ENCODE measurements at regions not wholly inside any gene's neighbourhood (a gene's known extent, or its start where the extent isn't known, plus 50 kb on each side); places are given as distances from the start of the nearest gene placed in this dataset.

DNA sequence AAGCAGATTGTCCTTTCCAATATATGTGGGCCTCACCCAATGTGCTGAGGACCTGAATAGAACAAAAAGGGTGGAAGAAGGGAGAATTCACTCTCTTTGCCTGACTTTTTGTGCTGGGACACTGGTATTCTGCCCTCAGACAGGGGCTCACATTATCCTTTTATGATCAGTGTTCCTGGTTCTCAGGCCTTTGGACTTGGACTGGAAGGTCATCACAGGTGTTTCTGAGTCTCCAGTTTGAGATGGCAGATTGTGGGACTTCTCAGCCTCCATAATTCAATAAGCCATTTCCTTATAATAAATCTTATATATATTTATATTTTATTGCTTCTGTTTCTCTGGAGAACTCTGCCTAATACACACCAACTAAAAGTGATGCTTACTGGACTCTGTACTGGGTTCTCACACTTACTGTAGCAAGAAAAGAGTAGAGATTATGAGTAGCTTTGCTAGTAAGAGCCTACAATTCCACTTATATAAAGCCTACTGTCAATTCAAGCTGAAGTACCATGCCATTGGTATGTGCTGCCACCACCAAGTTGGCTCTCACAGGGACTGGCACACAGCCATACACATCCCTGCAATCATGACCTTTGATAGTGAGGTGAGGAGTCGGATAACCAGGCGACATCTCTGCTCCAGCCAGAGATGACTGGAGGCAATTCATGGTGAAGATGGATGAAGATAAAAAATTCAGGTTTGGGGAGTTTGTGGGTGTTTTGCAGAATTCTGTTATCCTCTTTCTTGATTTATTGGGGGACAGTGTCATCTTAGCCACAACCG is 130.7 kb upstream of the NR3C1 start:
- TF ChIP-seq, protein P1, sequence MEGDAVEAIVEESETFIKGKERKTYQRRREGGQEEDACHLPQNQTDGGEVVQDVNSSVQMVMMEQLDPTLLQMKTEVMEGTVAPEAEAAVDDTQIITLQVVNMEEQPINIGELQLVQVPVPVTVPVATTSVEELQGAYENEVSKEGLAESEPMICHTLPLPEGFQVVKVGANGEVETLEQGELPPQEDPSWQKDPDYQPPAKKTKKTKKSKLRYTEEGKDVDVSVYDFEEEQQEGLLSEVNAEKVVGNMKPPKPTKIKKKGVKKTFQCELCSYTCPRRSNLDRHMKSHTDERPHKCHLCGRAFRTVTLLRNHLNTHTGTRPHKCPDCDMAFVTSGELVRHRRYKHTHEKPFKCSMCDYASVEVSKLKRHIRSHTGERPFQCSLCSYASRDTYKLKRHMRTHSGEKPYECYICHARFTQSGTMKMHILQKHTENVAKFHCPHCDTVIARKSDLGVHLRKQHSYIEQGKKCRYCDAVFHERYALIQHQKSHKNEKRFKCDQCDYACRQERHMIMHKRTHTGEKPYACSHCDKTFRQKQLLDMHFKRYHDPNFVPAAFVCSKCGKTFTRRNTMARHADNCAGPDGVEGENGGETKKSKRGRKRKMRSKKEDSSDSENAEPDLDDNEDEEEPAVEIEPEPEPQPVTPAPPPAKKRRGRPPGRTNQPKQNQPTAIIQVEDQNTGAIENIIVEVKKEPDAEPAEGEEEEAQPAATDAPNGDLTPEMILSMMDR (IDR thresholded peaks at IDR 0.05) = no peak
- TF ChIP-seq EZH2phosphoT487 (IDR thresholded peaks at IDR 0.05) (no peak), EZH2 (IDR thresholded peaks at IDR 0.05) (no peak)
- no peak overlapping the region for H3K4me2 ChIP-seq
- no peaks in the 10 kb centered on the region for H3F3A ChIP-seq (ENCODE audit: low read depth)
- no peak overlapping the region for H3K4me3 ChIP-seq
- H3K9me3 Mint-ChIP-seq = no peaks in the 10 kb centered on the region
- no peaks in the 10 kb centered on the region for H3K27me3 ChIP-seq
- no peaks in the 10 kb centered on the region for H3K36me3 ChIP-seq
- no peak overlapping the region for H3K27ac Mint-ChIP-seq
- no peak overlapping the region for H2AFZ ChIP-seq (replicated peaks)
- no peaks in the 10 kb centered on the region for H3K79me2 ChIP-seq (ENCODE audit: low read depth)
- H3K27ac ChIP-seq = no peak overlapping the region
- no peaks in the 10 kb centered on the region for H4K20me1 ChIP-seq (ENCODE audit: low read depth)
- H3K9me3 ChIP-seq (ENCODE audit: low read depth) = no peaks in the 10 kb centered on the region
- no peaks in the 10 kb centered on the region for H3K4me1 Mint-ChIP-seq
- H3K27me3 Mint-ChIP-seq (ENCODE audit: insufficient read depth, low read depth) = no peaks in the 10 kb centered on the region
- H3K9ac ChIP-seq = no peak overlapping the region
- H3K36me3 Mint-ChIP-seq = no peaks in the 10 kb centered on the region
- H3K4me3 Mint-ChIP-seq = no peak overlapping the region
- H3K4me1 ChIP-seq = no peaks in the 10 kb centered on the region
- no peak for DNase-seq (ENCODE audit: low spot score)

DNA sequence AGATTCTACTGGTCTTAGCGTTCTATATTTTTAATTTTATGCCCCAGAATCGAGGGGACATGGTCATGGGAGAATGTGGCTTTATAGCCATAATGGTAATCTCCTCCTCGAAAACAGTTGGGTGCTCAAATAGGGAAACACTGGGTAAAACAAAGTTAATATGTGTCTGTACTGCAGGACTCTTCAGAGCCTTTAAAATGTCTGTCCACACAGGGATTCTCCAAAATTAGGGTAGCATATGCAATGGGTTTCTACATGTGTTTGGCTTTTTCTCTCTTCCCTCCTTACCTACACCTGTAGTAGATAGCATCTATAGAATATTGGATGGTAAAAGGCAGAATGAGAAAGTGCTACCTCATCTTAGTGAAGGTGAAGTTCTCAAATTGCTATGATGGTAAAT is 130.0 kb upstream of the NR3C1 start:
- H3K4me3 ChIP-seq = no peak overlapping the region
- no peaks in the 10 kb centered on the region for H3K4me1 ChIP-seq
- TF ChIP-seq EZH2 (IDR thresholded peaks at IDR 0.05) (no peak), EZH2phosphoT487 (IDR thresholded peaks at IDR 0.05) (no peak)
- TF ChIP-seq, protein P1 (IDR thresholded peaks at IDR 0.05) = no peak
- no peak overlapping the region for H3K9ac ChIP-seq
- no peaks in the 10 kb centered on the region for H3K79me2 ChIP-seq (ENCODE audit: low read depth)
- no peak overlapping the region for H2AFZ ChIP-seq (replicated peaks)
- H3K27ac ChIP-seq = no peak overlapping the region
- DNase-seq (ENCODE audit: low spot score) = no peak
- no peaks in the 10 kb centered on the region for H3K36me3 ChIP-seq
- Mint-ChIP-seq H3K27me3 (ENCODE audit: insufficient read depth, low read depth) (no peaks in the 10 kb centered on the region), H3K4me1 (no peaks in the 10 kb centered on the region), H3K9me3 (no peaks in the 10 kb centered on the region), H3K4me3 (no peak overlapping the region), H3K27ac (no peak overlapping the region), H3K36me3 (no peaks in the 10 kb centered on the region)
- H4K20me1 ChIP-seq (ENCODE audit: low read depth) = no peaks in the 10 kb centered on the region
- H3K9me3 ChIP-seq (ENCODE audit: low read depth) = no peaks in the 10 kb centered on the region
- H3K27me3 ChIP-seq = no peaks in the 10 kb centered on the region
- no peaks in the 10 kb centered on the region for H3F3A ChIP-seq (ENCODE audit: low read depth)
- no peak overlapping the region for H3K4me2 ChIP-seq

DNA sequence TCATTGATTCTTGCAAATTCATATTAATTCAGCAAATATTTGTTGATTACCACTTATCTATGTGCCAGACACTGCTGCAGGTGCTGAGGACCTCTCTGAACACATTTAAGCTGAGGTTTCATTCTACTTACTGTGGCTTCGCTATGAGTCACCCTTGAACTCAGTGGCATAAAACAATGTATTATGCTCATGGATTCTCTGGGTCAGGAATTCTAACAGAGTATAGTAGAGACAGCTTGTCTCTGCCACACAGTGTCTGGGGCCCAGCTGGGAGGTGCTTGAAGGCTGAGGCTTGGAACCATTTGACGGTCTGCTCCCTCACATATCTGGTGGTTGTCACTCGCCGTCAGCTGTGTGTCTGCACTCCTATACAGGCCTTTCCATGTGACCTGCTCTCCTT is 124.3 kb upstream of the NR3C1 start:
- Mint-ChIP-seq H3K4me3 (no peak overlapping the region), H3K27ac (no peak overlapping the region), H3K36me3 (no peaks in the 10 kb centered on the region), H3K9me3 (no peaks in the 10 kb centered on the region), H3K4me1 (peaks cover under 1% of the 10 kb centered on the region), H3K27me3 (ENCODE audit: insufficient read depth, low read depth) (no peaks in the 10 kb centered on the region)
- no peaks in the 10 kb centered on the region for H3K27me3 ChIP-seq
- no peak for DNase-seq (ENCODE audit: low spot score)
- TF ChIP-seq EZH2phosphoT487 (IDR thresholded peaks at IDR 0.05) (no peak), EZH2 (IDR thresholded peaks at IDR 0.05) (no peak)
- TF ChIP-seq, protein P1 (IDR thresholded peaks at IDR 0.05) = no peak
- H3K9ac ChIP-seq = no peak overlapping the region
- no peak overlapping the region for H3K4me2 ChIP-seq
- H3K4me3 ChIP-seq = no peak overlapping the region
- H3K36me3 ChIP-seq = no peaks in the 10 kb centered on the region
- H3K9me3 ChIP-seq (ENCODE audit: low read depth) = no peaks in the 10 kb centered on the region
- no peaks in the 10 kb centered on the region for H4K20me1 ChIP-seq (ENCODE audit: low read depth)
- H3K79me2 ChIP-seq (ENCODE audit: low read depth) = no peaks in the 10 kb centered on the region
- no peaks in the 10 kb centered on the region for H3K4me1 ChIP-seq
- H2AFZ ChIP-seq (replicated peaks) = no peak overlapping the region
- no peaks in the 10 kb centered on the region for H3F3A ChIP-seq (ENCODE audit: low read depth)
- H3K27ac ChIP-seq = no peak overlapping the region
